ENCODE measurements at regions not wholly inside any gene's neighbourhood (a gene's known extent, or its start where the extent isn't known, plus 50 kb on each side); places are given as distances from the start of the nearest gene placed in this dataset.

DNA sequence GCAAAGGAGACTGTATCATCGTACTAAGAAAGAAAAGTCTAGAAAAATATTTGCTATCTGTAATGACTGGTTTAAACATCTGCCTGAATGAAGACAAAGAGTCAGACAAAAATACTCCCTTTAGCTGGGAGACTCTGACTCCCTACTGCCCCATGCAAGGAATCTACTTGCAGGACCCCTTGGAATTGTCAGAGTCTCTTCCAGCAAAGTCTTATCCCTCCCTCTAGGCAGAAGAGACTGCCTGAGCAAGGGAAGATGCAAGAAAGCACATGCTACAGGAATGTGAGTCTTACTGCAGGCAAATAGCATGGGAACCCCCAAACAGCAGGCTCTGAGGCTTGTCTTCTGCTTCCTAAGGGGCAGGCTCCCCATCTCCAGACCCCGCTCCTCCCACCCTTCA is 154.0 kb downstream of the KCNA5 start:
- TF ChIP-seq, protein P1, sequence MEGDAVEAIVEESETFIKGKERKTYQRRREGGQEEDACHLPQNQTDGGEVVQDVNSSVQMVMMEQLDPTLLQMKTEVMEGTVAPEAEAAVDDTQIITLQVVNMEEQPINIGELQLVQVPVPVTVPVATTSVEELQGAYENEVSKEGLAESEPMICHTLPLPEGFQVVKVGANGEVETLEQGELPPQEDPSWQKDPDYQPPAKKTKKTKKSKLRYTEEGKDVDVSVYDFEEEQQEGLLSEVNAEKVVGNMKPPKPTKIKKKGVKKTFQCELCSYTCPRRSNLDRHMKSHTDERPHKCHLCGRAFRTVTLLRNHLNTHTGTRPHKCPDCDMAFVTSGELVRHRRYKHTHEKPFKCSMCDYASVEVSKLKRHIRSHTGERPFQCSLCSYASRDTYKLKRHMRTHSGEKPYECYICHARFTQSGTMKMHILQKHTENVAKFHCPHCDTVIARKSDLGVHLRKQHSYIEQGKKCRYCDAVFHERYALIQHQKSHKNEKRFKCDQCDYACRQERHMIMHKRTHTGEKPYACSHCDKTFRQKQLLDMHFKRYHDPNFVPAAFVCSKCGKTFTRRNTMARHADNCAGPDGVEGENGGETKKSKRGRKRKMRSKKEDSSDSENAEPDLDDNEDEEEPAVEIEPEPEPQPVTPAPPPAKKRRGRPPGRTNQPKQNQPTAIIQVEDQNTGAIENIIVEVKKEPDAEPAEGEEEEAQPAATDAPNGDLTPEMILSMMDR (IDR thresholded peaks at IDR 0.05) = no peak
- no peak for TF ChIP-seq POLR2A (IDR thresholded peaks at IDR 0.05)

Measured in Peyer's patch (tissue), 4 donors.